ENCODE measurements at regions not wholly inside any gene's neighbourhood (a gene's known extent, or its start where the extent isn't known, plus 50 kb on each side); places are given as distances from the start of the nearest gene placed in this dataset.

DNA sequence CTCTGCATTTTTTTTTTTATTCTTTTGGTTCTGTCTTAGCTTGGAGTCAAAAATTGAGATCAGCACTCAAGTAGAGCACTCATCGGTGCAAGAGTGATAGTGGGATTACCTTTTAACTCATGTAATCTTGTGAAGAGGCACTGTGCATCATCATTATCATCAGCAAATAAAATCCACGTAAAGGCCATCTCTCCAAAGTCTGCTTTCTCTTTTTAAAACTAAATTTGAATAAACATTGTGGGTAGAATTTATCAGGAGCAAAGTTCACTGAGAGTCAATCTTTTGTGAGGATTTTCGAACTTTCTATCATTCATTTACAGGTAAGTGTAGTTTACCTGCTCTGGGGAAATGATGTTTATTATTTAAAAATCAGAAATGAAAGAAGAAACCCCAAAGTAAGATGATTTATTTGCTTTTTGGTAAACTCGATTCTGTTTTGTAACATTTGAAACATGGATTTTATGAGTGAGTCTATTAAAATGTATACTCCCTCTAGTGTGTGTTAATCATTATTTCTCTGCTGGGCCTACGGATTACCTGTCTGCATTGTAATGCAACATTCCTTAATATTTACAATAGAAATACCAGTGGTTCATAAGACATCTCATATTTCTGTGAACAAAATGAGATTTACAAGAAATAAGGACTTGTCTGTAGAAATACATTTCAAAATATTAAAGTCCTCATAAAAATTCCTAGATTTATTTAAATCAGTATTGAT, 327.7 kb upstream of the NAALADL2 start:
- TF ChIP-seq, protein P1, sequence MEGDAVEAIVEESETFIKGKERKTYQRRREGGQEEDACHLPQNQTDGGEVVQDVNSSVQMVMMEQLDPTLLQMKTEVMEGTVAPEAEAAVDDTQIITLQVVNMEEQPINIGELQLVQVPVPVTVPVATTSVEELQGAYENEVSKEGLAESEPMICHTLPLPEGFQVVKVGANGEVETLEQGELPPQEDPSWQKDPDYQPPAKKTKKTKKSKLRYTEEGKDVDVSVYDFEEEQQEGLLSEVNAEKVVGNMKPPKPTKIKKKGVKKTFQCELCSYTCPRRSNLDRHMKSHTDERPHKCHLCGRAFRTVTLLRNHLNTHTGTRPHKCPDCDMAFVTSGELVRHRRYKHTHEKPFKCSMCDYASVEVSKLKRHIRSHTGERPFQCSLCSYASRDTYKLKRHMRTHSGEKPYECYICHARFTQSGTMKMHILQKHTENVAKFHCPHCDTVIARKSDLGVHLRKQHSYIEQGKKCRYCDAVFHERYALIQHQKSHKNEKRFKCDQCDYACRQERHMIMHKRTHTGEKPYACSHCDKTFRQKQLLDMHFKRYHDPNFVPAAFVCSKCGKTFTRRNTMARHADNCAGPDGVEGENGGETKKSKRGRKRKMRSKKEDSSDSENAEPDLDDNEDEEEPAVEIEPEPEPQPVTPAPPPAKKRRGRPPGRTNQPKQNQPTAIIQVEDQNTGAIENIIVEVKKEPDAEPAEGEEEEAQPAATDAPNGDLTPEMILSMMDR (IDR thresholded peaks at IDR 0.05; ENCODE audit: insufficient read depth, low read depth, low read length) = no peak
- DNase-seq (ENCODE audit: low read depth) = no peak
- no peak overlapping the region for H3K4me3 ChIP-seq (ENCODE audit: low read depth, low read length)

DNA sequence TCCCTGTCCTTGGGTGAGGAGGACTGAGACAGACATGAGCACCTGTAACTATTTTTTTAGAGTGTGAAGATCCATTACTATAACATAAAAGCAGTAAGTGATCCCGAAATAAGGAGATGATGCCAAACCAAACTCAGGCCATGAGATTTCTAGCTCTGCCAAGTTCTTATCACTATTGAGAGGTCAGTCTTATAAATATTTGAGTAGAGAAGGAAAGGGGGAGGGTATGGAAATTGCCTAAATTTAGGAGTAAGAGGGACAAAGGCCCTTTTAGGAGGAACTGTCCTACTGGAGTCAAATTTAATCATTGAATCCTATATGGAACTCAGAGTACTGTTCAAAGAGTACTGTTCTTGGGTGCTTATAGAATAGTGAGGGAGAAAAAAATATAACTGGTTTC, 326.9 kb upstream of the NAALADL2 start:
- DNase-seq (ENCODE audit: low read depth) = no peak
- no peak overlapping the region for H3K4me3 ChIP-seq (ENCODE audit: low read depth, low read length)
- TF ChIP-seq, protein P1 (IDR thresholded peaks at IDR 0.05; ENCODE audit: insufficient read depth, low read depth, low read length) = no peak

DNA sequence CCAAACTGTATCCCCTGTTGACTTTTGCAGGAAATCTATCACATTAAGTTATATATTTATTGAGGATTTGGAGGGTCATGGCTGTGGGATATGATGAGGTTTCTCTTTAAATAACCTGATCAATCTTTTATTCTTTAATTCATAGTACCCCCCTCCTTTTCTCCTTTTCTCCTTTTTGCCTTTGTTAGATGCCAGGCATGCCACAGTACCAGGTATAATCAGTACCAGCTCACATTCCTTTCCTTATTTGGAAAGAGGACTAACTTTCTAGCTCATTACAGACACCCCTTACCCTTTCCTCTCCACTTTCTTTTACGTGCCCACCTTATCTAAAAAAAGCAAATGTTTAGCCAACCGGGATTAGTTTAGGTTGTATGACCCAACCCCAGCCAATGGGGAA, 326.4 kb upstream of the NAALADL2 start:
- DNase-seq (ENCODE audit: low read depth) = no peak
- TF ChIP-seq, protein P1 (IDR thresholded peaks at IDR 0.05; ENCODE audit: insufficient read depth, low read depth, low read length) = no peak
- H3K4me3 ChIP-seq (ENCODE audit: low read depth, low read length) = no peak overlapping the region

DNA sequence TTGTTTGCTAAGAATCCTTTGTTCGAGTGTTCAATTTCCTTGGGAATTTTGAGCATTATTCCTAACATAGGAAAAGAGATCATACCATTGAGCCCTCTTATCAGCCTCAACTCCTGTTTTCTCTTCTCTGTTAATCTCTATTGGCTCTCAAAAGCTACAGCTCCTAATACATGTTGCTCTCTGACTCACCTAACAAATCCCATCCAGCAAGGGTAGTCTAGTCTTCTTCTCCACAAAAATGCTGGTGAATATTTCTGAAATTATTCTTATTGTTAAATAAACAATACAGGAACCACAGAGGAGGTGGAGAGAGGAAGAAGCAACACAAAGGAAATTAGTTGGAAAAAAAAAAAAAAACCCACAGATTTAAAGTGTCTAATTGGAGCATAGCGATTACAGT, 325.8 kb upstream of the NAALADL2 start:
- TF ChIP-seq, protein P1 (IDR thresholded peaks at IDR 0.05; ENCODE audit: insufficient read depth, low read depth, low read length) = no peak
- H3K4me3 ChIP-seq (ENCODE audit: low read depth, low read length) = no peak overlapping the region
- DNase-seq (ENCODE audit: low read depth) = no peak

DNA sequence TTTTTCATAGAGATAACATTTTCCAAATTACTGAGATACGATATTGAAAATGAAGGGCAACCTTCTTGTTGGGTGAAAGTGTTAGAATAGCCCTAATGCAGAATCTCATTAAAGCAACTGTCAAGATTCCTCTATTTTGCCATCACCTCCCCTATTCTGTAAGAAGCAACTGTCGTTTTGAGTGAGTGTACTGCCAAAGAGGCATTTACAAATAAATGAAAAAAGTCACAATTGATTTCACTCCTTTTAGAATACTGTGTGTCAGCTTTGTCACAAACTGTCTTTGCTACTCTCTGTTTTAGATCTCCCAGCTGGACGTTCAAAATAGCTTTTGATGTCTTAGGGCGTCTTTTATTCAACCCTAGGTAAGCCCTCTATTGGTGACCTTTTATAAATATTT, 322.8 kb upstream of the NAALADL2 start:
- TF ChIP-seq, protein P1 (IDR thresholded peaks at IDR 0.05; ENCODE audit: insufficient read depth, low read depth, low read length) = no peak
- no peak overlapping the region for H3K4me3 ChIP-seq (ENCODE audit: low read depth, low read length)

DNA sequence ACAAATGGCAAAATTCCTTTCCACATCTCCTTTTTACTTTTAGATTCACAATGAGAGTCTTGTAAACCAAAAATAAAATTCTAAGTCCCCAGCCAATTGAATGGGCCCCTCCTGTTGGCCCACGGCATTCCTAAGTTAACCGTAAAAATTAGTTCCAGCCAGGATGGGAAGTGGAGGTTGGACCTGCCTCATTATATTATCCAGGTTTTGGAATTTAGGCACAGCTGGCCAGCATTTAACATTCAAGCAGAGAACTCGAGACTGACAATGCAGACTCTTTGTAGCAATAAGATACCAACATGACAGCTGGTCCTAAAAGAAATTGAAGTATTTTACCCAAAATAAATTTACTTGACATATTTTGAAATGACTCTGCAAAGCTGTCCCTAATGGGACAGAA, 321.0 kb upstream of the NAALADL2 start:
- no peak for DNase-seq (ENCODE audit: low read depth)
- H3K4me3 ChIP-seq (ENCODE audit: low read depth, low read length) = no peak overlapping the region
- TF ChIP-seq, protein P1 (IDR thresholded peaks at IDR 0.05; ENCODE audit: insufficient read depth, low read depth, low read length) = no peak

More for the DNA sequence above, 322.8 kb upstream of the NAALADL2 start:
- no peak for DNase-seq (ENCODE audit: low read depth)
